ENCODE measurements at regions not wholly inside any gene's neighbourhood (a gene's known extent, or its start where the extent isn't known, plus 50 kb on each side); places are given as distances from the start of the nearest gene placed in this dataset.

GRCh38 chr3:82030916-82031315 lies 269.5 kb upstream of the GBE1 start:
- no peaks in the 10 kb centered on the region for H3K9me2 ChIP-seq (ENCODE audit: insufficient read depth)

GRCh38 chr3:82022836-82023235 lies 261.4 kb upstream of the GBE1 start:
- Histone ChIP-seq H3K4me2 (ENCODE audit: unreplicated experiment) (no peak overlapping the region), H3K4me1 (ENCODE audit: insufficient read depth) (no peaks in the 10 kb centered on the region), H4K20me1 (ENCODE audit: insufficient read depth) (no peaks in the 10 kb centered on the region), H3K9me2 (ENCODE audit: insufficient read depth) (no peaks in the 10 kb centered on the region), H3K27me3 (replicated peaks; ENCODE audit: insufficient read depth) (no peaks in the 10 kb centered on the region), H3K9ac (no peak overlapping the region), H3K27ac (no peak overlapping the region), H2AFZ (no peak overlapping the region), H3K36me3 (ENCODE audit: low read depth) (no peaks in the 10 kb centered on the region), H3K4me3 (no peak overlapping the region), H3K79me2 (ENCODE audit: insufficient read depth) (no peaks in the 10 kb centered on the region), H3K9me3 (ENCODE audit: low read depth) (no peaks in the 10 kb centered on the region), H3F3A (ENCODE audit: insufficient read depth) (no peaks in the 10 kb centered on the region)
- no peak for TF ChIP-seq EZH2phosphoT487 (IDR thresholded peaks at IDR 0.05; ENCODE audit: insufficient read depth, low read depth)
- no peak for TF ChIP-seq EZH2 (IDR thresholded peaks at IDR 0.05; ENCODE audit: insufficient read depth, poor library complexity, severe bottlenecking)
- DNase-seq = no peak
- in situ Hi-C loops (cut with MboI) = no loop called here
- WGBS, 2 experiments (ENCODE audit: low coverage in 1 of 2, low lambda C conversion rate in 2 of 2, missing lambda C conversion rate in 2 of 2) = 88 to 90% methylated on average over 3 of the region's 3 CpGs

More at GRCh38 chr3:82030916-82031315, 269.5 kb upstream of the GBE1 start:
- Histone ChIP-seq H3F3A (ENCODE audit: insufficient read depth) (no peaks in the 10 kb centered on the region), H2AFZ (peak overlapping the region; percentile 73), H3K4me2 (ENCODE audit: unreplicated experiment) (peak overlapping the region; percentile 32), H3K79me2 (ENCODE audit: insufficient read depth) (no peaks in the 10 kb centered on the region), H3K36me3 (ENCODE audit: low read depth) (no peaks in the 10 kb centered on the region), H3K4me3 (peak overlapping the region; percentile 30; the same call in 1 of the 2 replicates), H3K9ac (no peak overlapping the region), H3K4me1 (ENCODE audit: insufficient read depth) (no peaks in the 10 kb centered on the region), H3K27me3 (replicated peaks; ENCODE audit: insufficient read depth) (no peaks in the 10 kb centered on the region), H3K27ac (no peak overlapping the region), H3K9me3 (ENCODE audit: low read depth) (no peaks in the 10 kb centered on the region), H4K20me1 (ENCODE audit: insufficient read depth) (no peaks in the 10 kb centered on the region)
- TF ChIP-seq EZH2phosphoT487 (IDR thresholded peaks at IDR 0.05; ENCODE audit: insufficient read depth, low read depth) (no peak), EZH2 (IDR thresholded peaks at IDR 0.05; ENCODE audit: insufficient read depth, poor library complexity, severe bottlenecking) (no peak)
- WGBS, 2 experiments (ENCODE audit: low coverage in 1 of 2, low lambda C conversion rate in 2 of 2, missing lambda C conversion rate in 2 of 2) = 7 to 15% methylated on average over 5 of the region's 5 CpGs
- DNase-seq = peak; percentile 6
- in situ Hi-C loops (cut with MboI) = no loop called here

- H3K27me3 ChIP-seq (replicated peaks; ENCODE audit: insufficient read depth) = no peaks in the 10 kb centered on the region
- no peaks in the 10 kb centered on the region for H3K36me3 ChIP-seq (ENCODE audit: low read depth)
- no peaks in the 10 kb centered on the region for H3K9me2 ChIP-seq (ENCODE audit: insufficient read depth)
- no peak overlapping the region for H3K9ac ChIP-seq
- no peak for DNase-seq
- no peaks in the 10 kb centered on the region for H3K79me2 ChIP-seq (ENCODE audit: insufficient read depth)
- TF ChIP-seq EZH2 (IDR thresholded peaks at IDR 0.05; ENCODE audit: insufficient read depth, poor library complexity, severe bottlenecking) (no peak), EZH2phosphoT487 (IDR thresholded peaks at IDR 0.05; ENCODE audit: insufficient read depth, low read depth) (no peak)
- H3K9me3 ChIP-seq (ENCODE audit: low read depth) = no peaks in the 10 kb centered on the region
- no peaks in the 10 kb centered on the region for H4K20me1 ChIP-seq (ENCODE audit: insufficient read depth)
- H2AFZ ChIP-seq = no peak overlapping the region
- no peaks in the 10 kb centered on the region for H3K4me1 ChIP-seq (ENCODE audit: insufficient read depth)
- no peak overlapping the region for H3K27ac ChIP-seq
- no peak overlapping the region for H3K4me3 ChIP-seq
- in situ Hi-C loops (cut with MboI) = no loop called here
- H3F3A ChIP-seq (ENCODE audit: insufficient read depth) = no peaks in the 10 kb centered on the region
- 47 to 61% methylated on average over 3 of the region's 3 CpGs for WGBS, 2 experiments (ENCODE audit: low coverage in 1 of 2, low lambda C conversion rate in 2 of 2, missing lambda C conversion rate in 2 of 2)
- H3K4me2 ChIP-seq (ENCODE audit: unreplicated experiment) = no peak overlapping the region
Observed at GRCh38 chr3:82020282-82020681, 258.8 kb upstream of the GBE1 start.

DNA sequence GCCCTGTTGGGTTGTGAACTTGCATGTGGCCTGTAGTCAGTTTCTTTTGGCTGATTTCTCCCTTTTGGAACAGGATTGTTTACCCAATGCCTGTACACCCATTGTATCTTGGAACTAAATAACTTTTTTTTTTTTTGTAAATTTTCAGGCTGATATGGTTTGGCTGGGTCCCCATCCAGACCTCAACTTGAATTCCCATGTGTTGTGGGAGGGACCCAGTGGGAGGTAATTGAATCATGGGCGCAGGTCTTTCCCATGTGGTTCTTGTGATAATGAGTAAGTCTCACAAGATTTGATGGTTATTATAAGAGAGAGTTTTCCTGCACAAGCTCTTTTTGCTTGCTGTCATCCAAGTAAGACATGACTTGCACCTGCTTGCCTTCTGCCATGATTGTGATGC lies 253.8 kb upstream of the GBE1 start:
- TF ChIP-seq EZH2phosphoT487 (IDR thresholded peaks at IDR 0.05; ENCODE audit: insufficient read depth, low read depth) (no peak), EZH2 (IDR thresholded peaks at IDR 0.05; ENCODE audit: insufficient read depth, poor library complexity, severe bottlenecking) (no peak)
- no peaks in the 10 kb centered on the region for H3K27me3 ChIP-seq (replicated peaks; ENCODE audit: insufficient read depth)
- H3K4me3 ChIP-seq = no peak overlapping the region
- no peaks in the 10 kb centered on the region for H3K36me3 ChIP-seq (ENCODE audit: low read depth)
- 20 to 36% methylated on average over 1 of the region's 1 CpG for WGBS, 2 experiments (ENCODE audit: low coverage in 1 of 2, low lambda C conversion rate in 2 of 2, missing lambda C conversion rate in 2 of 2)
- no peaks in the 10 kb centered on the region for H3K79me2 ChIP-seq (ENCODE audit: insufficient read depth)
- H3K9me2 ChIP-seq (ENCODE audit: insufficient read depth) = no peaks in the 10 kb centered on the region
- H3F3A ChIP-seq (ENCODE audit: insufficient read depth) = no peaks in the 10 kb centered on the region
- in situ Hi-C loops (cut with MboI) = no loop called here
- no peaks in the 10 kb centered on the region for H3K9me3 ChIP-seq (ENCODE audit: low read depth)
- H3K27ac ChIP-seq = no peak overlapping the region
- H3K9ac ChIP-seq = no peak overlapping the region
- H2AFZ ChIP-seq = no peak overlapping the region
- H3K4me1 ChIP-seq (ENCODE audit: insufficient read depth) = no peaks in the 10 kb centered on the region
- H3K4me2 ChIP-seq (ENCODE audit: unreplicated experiment) = no peak overlapping the region
- DNase-seq = no peak
- H4K20me1 ChIP-seq (ENCODE audit: insufficient read depth) = no peaks in the 10 kb centered on the region

DNA sequence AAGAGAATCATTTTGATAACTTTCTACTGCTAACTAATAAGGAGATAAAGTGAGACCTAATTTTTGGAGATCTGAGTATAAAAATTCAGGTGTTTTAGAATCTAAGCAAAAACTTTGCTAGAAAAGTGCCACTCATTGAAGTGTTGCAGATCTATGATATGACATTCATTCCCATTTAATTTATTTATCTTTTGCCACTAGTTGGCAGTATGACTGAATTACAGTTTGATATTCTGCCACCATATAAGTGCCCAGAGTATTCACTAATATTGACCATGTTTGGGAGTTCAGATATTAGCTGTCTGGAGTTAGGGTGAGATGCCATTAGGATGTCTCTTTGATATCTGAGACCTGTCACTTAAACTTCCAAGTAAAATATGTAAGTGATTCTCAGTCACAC lies 251.3 kb upstream of the GBE1 start:
- H3K27me3 ChIP-seq (replicated peaks; ENCODE audit: insufficient read depth) = no peaks in the 10 kb centered on the region
- no peak overlapping the region for H3K4me3 ChIP-seq
- no peaks in the 10 kb centered on the region for H3K4me1 ChIP-seq (ENCODE audit: insufficient read depth)
- TF ChIP-seq EZH2 (IDR thresholded peaks at IDR 0.05; ENCODE audit: insufficient read depth, poor library complexity, severe bottlenecking) = no peak
- no peak for TF ChIP-seq EZH2phosphoT487 (IDR thresholded peaks at IDR 0.05; ENCODE audit: insufficient read depth, low read depth)
- no peaks in the 10 kb centered on the region for H4K20me1 ChIP-seq (ENCODE audit: insufficient read depth)
- no peak overlapping the region for H3K4me2 ChIP-seq (ENCODE audit: unreplicated experiment)
- in situ Hi-C loops (cut with MboI) = no loop called here
- H3K36me3 ChIP-seq (ENCODE audit: low read depth) = no peaks in the 10 kb centered on the region
- no peaks in the 10 kb centered on the region for H3K9me3 ChIP-seq (ENCODE audit: low read depth)
- DNase-seq = peak; percentile 3
- H2AFZ ChIP-seq = no peak overlapping the region
- H3K9me2 ChIP-seq (ENCODE audit: insufficient read depth) = no peaks in the 10 kb centered on the region
- no peaks in the 10 kb centered on the region for H3K79me2 ChIP-seq (ENCODE audit: insufficient read depth)
- H3K9ac ChIP-seq = no peak overlapping the region
- H3K27ac ChIP-seq = no peak overlapping the region
- no peaks in the 10 kb centered on the region for H3F3A ChIP-seq (ENCODE audit: insufficient read depth)
